ENCODE measurements at regions not wholly inside any gene's neighbourhood (a gene's known extent, or its start where the extent isn't known, plus 50 kb on each side); places are given as distances from the start of the nearest gene placed in this dataset.
"Not testable (repeated sequence)": the region's sequence is repeated elsewhere in the genome, so short reads cannot be mapped to it uniquely, and the experiment has no call there.

- CTCF ChIA-PET, result not testable (repeated sequence)
Measured at GRCh38 chrX:92280347-92280746, 501.2 kb downstream of the PCDH11X start.

GRCh38 chrX:92283308-92283707, 504.1 kb downstream of the PCDH11X start:
- Histone ChIP-seq H3K4me3 (replicated peaks in 1 of 3; ENCODE audit: insufficient read depth in 1 of 3, low read depth in 1 of 3, low read length in 3 of 3) (no peak overlapping the region), H3K9me1 (replicated peaks; ENCODE audit: control insufficient read depth, extremely low read depth, insufficient read depth, low read length) (no peaks in the 10 kb centered on the region), H3K27me3 (ENCODE audit: control insufficient read depth in 2 of 2, insufficient read depth in 2 of 2, low read length in 2 of 2) (no peaks in the 10 kb centered on the region), H3K9ac (replicated peaks; ENCODE audit: extremely low read depth, insufficient read depth, low read length) (no peak overlapping the region), H3K9me3 (replicated peaks; ENCODE audit: control insufficient read depth, insufficient read depth, low read length) (no peaks in the 10 kb centered on the region), H3K79me2 (ENCODE audit: control insufficient read depth, insufficient read depth, low read length) (no peaks in the 10 kb centered on the region), H3K4me2 (ENCODE audit: insufficient read depth, low read length) (no peak overlapping the region), H4K20me1 (replicated peaks; ENCODE audit: control insufficient read depth, extremely low read depth, insufficient read depth, low read length) (no peaks in the 10 kb centered on the region), H3K27ac (ENCODE audit: insufficient read depth, low read depth, low read length) (no peak overlapping the region), H3K36me3 (ENCODE audit: control insufficient read depth in 2 of 2, extremely low read depth in 1 of 2, insufficient read depth in 2 of 2, low read length in 2 of 2) (no peaks in the 10 kb centered on the region), H2AFZ (ENCODE audit: low read depth, low read length) (no peak overlapping the region), H3K4me1 (ENCODE audit: control insufficient read depth, extremely low read depth, insufficient read depth, low read length) (no peaks in the 10 kb centered on the region)
- intact Hi-C loops (cut with micrococcal nuclease) (no loop called here), dilution Hi-C loops (cut with MboI; ENCODE audit: extremely low pct_ligation_motif_present, low sequenced_read_pairs) (no loop called here)
- FAIRE-seq, result no peak
- BruUV-seq (replicated peaks), result no TSS peak
- DNase-seq (ENCODE audit: low read depth, low spot score), result no peak
- TF ChIP-seq POLR2A (IDR thresholded peaks at IDR 0.05; ENCODE audit: low read depth, low read length), result no peak
- TF ChIP-seq GATA2 (IDR thresholded peaks at IDR 0.05; ENCODE audit: insufficient read depth, insufficient read length, low read depth, low read length), result no peak
- no peak for TF ChIP-seq POLR2AphosphoS5 (IDR thresholded peaks at IDR 0.05; ENCODE audit: insufficient read depth, low read depth, low read length)
- TF ChIP-seq JUN (IDR thresholded peaks at IDR 0.05; ENCODE audit: borderline replicate concordance, insufficient read depth, insufficient read length, low read depth), result no peak
- TF ChIP-seq MYC (IDR thresholded peaks at IDR 0.05; ENCODE audit: low read depth, low read length), result no peak
- TF ChIP-seq MAX (IDR thresholded peaks at IDR 0.05; ENCODE audit: insufficient read depth, insufficient read length), result no peak
- no peak for TF ChIP-seq FOS (IDR thresholded peaks at IDR 0.05; ENCODE audit: borderline replicate concordance, insufficient read depth, low read length)
- no peak for TF ChIP-seq EZH2 (IDR thresholded peaks at IDR 0.05; ENCODE audit: borderline replicate concordance, low read depth, low read length, severe bottlenecking)
- no peak for TF ChIP-seq CTCF (IDR thresholded peaks at IDR 0.05; ENCODE audit: extremely low read depth in 1 of 2, insufficient read depth in 1 of 2, low read depth in 1 of 2, low read length in 2 of 2)
- CTCF ChIA-PET, result no interaction called here
- POLR2A ChIA-PET, result no interaction called here

More at GRCh38 chrX:92280347-92280746, 501.2 kb downstream of the PCDH11X start:
- intact Hi-C loops (cut with micrococcal nuclease); H3K4me1 ChIP-seq (ENCODE audit: control insufficient read depth, extremely low read depth, insufficient read depth, low read length); H3K36me3 ChIP-seq (ENCODE audit: control insufficient read depth in 2 of 2, extremely low read depth in 1 of 2, insufficient read depth in 2 of 2, low read length in 2 of 2); dilution Hi-C loops (cut with MboI; ENCODE audit: extremely low pct_ligation_motif_present, low sequenced_read_pairs); H3K9ac ChIP-seq (replicated peaks; ENCODE audit: extremely low read depth, insufficient read depth, low read length); H4K20me1 ChIP-seq (replicated peaks; ENCODE audit: control insufficient read depth, extremely low read depth, insufficient read depth, low read length); H3K9me3 ChIP-seq (replicated peaks; ENCODE audit: control insufficient read depth, insufficient read depth, low read length); BruUV-seq (replicated peaks); H3K79me2 ChIP-seq (ENCODE audit: control insufficient read depth, insufficient read depth, low read length); H3K9me1 ChIP-seq (replicated peaks; ENCODE audit: control insufficient read depth, extremely low read depth, insufficient read depth, low read length); H3K27ac ChIP-seq (ENCODE audit: insufficient read depth, low read depth, low read length); H3K4me2 ChIP-seq (ENCODE audit: insufficient read depth, low read length); POLR2A ChIA-PET; FAIRE-seq; H3K27me3 ChIP-seq (ENCODE audit: control insufficient read depth in 2 of 2, insufficient read depth in 2 of 2, low read length in 2 of 2); H3K4me3 ChIP-seq (replicated peaks in 1 of 3; ENCODE audit: insufficient read depth in 1 of 3, low read depth in 1 of 3, low read length in 3 of 3); H2AFZ ChIP-seq (ENCODE audit: low read depth, low read length); DNase-seq (ENCODE audit: low read depth, low spot score): not testable (repeated sequence)

- BruUV-seq (replicated peaks); H3K4me1 ChIP-seq (ENCODE audit: control insufficient read depth, extremely low read depth, insufficient read depth, low read length); POLR2A ChIA-PET; H3K9me1 ChIP-seq (replicated peaks; ENCODE audit: control insufficient read depth, extremely low read depth, insufficient read depth, low read length); H3K27me3 ChIP-seq (ENCODE audit: control insufficient read depth in 2 of 2, insufficient read depth in 2 of 2, low read length in 2 of 2); H3K79me2 ChIP-seq (ENCODE audit: control insufficient read depth, insufficient read depth, low read length); H3K4me2 ChIP-seq (ENCODE audit: insufficient read depth, low read length); H3K9me3 ChIP-seq (replicated peaks; ENCODE audit: control insufficient read depth, insufficient read depth, low read length); H2AFZ ChIP-seq (ENCODE audit: low read depth, low read length); intact Hi-C loops (cut with micrococcal nuclease); H4K20me1 ChIP-seq (replicated peaks; ENCODE audit: control insufficient read depth, extremely low read depth, insufficient read depth, low read length); H3K4me3 ChIP-seq (replicated peaks in 1 of 3; ENCODE audit: insufficient read depth in 1 of 3, low read depth in 1 of 3, low read length in 3 of 3); CTCF ChIA-PET; H3K36me3 ChIP-seq (ENCODE audit: control insufficient read depth in 2 of 2, extremely low read depth in 1 of 2, insufficient read depth in 2 of 2, low read length in 2 of 2); H3K27ac ChIP-seq (ENCODE audit: insufficient read depth, low read depth, low read length); dilution Hi-C loops (cut with MboI; ENCODE audit: extremely low pct_ligation_motif_present, low sequenced_read_pairs); H3K9ac ChIP-seq (replicated peaks; ENCODE audit: extremely low read depth, insufficient read depth, low read length); FAIRE-seq; DNase-seq (ENCODE audit: low read depth, low spot score): not testable (repeated sequence)
Measured at GRCh38 chrX:92298067-92298466, 518.9 kb downstream of the PCDH11X start.

Data from endothelial cell of umbilical vein (primary cell).